Ovary (tissue), 3 donors: ENCODE measurements at regions not wholly inside any gene's neighbourhood (a gene's known extent, or its start where the extent isn't known, plus 50 kb on each side); places are given as distances from the start of the nearest gene placed in this dataset.

ENCODE experiments used
- EP300 ChIP-seq: sonication (generic); formaldehyde crosslinking; IDR thresholded peaks from one replicate; pipeline ENCODE4 v1.6.1; 2017; ENCODE audit warnings: antibody characterized with exemption
- POLR2A ChIP-seq: fragments of 450-650 bp; IDR thresholded peaks from one replicate; pipeline ENCODE4 v1.6.1; 2017; ENCODE audit warnings: antibody characterized with exemption, mild to moderate bottlenecking, moderate library complexity
- TF ChIP-seq, protein P1 (sequence below), 3 donors: fragments of 450-650 bp in 2 of 3; fragments of 200-600 bp in 1 of 3; IDR thresholded peaks; one replicate each; pipeline versions ENCODE4 v1.5.1 to v1.8.0; 2016 to 2022; ENCODE audit warnings: antibody characterized with exemption in 3 of 3, mild to moderate bottlenecking in 1 of 3
- donor health status: DM: no; HTN: no; CAD: no.

DNA sequence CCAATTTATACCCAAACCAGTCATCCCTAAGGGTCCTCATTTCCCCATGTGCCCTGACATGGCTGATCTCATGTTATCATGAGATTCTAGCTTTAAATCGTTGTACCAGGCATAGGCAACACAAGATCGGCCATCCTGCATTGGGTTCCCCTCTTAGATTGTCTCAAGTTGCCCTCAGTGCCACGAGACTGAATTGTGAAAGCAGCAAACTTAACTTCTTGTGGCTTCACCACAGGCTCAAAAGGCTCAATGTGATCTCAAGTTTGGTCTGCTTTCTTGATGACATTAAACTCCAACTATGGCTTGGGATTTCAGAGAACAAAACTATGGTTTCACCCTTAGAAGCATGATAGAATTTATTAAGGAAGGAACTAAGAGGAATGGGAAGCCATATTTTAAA is 168.5 kb upstream of the SYT6 start:
- TF ChIP-seq, protein P1, sequence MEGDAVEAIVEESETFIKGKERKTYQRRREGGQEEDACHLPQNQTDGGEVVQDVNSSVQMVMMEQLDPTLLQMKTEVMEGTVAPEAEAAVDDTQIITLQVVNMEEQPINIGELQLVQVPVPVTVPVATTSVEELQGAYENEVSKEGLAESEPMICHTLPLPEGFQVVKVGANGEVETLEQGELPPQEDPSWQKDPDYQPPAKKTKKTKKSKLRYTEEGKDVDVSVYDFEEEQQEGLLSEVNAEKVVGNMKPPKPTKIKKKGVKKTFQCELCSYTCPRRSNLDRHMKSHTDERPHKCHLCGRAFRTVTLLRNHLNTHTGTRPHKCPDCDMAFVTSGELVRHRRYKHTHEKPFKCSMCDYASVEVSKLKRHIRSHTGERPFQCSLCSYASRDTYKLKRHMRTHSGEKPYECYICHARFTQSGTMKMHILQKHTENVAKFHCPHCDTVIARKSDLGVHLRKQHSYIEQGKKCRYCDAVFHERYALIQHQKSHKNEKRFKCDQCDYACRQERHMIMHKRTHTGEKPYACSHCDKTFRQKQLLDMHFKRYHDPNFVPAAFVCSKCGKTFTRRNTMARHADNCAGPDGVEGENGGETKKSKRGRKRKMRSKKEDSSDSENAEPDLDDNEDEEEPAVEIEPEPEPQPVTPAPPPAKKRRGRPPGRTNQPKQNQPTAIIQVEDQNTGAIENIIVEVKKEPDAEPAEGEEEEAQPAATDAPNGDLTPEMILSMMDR (IDR thresholded peaks at IDR 0.05), result no peak
- no peak for TF ChIP-seq EP300
- TF ChIP-seq POLR2A, result no peak
